Fibroblast of pulmonary artery (primary cell): ENCODE measurements at regions not wholly inside any gene's neighbourhood (a gene's known extent, or its start where the extent isn't known, plus 50 kb on each side); places are given as distances from the start of the nearest gene placed in this dataset.

Source experiments
- DNase-seq: peaks from one replicate; pipeline ENCODE4 v3.0.0-alpha.2; 2010; ENCODE audit warnings: low read depth
- H3K4me3 ChIP-seq: replicated peaks from 2 replicates; pipeline ENCODE4 v1.5.1; 2011; ENCODE audit warnings: low read depth, mild to moderate bottlenecking, control low read depth, low read length, moderate library complexity
- TF ChIP-seq, protein P1 (sequence below): IDR thresholded peaks from 2 replicates; pipeline ENCODE4 v1.5.1; 2011; ENCODE audit warnings: mild to moderate bottlenecking, control low read depth, low read length, inconsistent platforms; ENCODE audit errors: missing control alignments

DNA sequence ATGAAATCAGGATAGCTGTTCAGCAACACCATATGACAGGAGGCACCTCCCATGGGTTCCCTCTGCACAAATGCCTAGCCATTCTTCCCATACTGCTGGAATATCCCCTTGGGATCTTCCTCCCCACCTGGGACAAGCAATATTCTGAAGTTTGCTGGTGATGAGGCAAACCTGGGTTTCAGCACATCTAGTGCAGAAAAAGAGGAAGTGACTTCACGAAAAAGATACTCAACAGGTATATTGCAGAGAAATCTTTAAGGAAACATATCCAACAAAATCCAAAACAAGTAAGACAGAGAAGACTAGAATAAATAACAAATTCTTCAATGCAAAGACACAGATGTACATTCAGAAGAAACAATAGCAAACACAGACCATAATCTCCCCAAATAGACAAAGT lies 1497.0 kb downstream of the PCDH9 start:
- TF ChIP-seq, protein P1, sequence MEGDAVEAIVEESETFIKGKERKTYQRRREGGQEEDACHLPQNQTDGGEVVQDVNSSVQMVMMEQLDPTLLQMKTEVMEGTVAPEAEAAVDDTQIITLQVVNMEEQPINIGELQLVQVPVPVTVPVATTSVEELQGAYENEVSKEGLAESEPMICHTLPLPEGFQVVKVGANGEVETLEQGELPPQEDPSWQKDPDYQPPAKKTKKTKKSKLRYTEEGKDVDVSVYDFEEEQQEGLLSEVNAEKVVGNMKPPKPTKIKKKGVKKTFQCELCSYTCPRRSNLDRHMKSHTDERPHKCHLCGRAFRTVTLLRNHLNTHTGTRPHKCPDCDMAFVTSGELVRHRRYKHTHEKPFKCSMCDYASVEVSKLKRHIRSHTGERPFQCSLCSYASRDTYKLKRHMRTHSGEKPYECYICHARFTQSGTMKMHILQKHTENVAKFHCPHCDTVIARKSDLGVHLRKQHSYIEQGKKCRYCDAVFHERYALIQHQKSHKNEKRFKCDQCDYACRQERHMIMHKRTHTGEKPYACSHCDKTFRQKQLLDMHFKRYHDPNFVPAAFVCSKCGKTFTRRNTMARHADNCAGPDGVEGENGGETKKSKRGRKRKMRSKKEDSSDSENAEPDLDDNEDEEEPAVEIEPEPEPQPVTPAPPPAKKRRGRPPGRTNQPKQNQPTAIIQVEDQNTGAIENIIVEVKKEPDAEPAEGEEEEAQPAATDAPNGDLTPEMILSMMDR, result no peak
- no peak overlapping the region for H3K4me3 ChIP-seq
- no peak for DNase-seq

DNA sequence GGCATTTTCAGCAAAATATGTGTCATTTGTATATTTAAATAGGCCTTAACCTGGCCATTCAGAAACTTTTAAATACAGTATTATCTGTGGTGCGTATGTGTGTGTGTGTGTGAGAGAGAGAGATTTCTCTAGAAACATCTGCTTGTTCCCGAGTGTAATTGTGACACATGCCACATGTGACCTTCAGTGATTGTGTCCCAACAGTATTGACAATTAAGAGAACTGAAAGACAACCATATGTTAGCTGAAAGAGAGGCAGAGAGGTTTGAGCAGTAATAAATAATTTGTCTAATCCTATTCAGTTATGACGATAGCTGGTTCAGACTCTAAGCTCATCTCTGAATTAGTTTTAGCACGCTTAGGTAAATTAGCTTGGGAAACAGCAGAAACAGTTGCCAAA lies 1503.1 kb downstream of the PCDH9 start:
- TF ChIP-seq, protein P1, result no peak
- no peak overlapping the region for H3K4me3 ChIP-seq
- no peak for DNase-seq

DNA sequence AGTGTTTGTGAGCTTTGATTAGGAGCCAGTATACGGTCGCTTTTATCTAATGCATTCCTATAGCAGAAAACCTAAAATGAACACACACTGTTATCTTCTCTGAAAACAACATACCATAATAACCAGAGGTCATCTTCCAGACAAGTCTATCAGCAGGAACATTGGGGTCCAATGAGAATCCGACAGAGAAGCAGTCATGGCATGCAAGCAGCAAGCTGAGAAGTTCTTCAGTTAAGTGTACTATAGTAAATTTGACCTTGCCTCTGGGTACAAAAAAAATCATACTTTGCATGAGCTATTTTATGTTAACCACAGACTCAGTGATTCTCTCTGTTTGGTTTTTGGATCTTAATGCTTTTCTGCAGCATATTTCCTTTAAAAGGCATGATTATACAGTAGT lies 1505.1 kb downstream of the PCDH9 start:
- no peak overlapping the region for H3K4me3 ChIP-seq
- TF ChIP-seq, protein P1, result no peak
- DNase-seq, result peak; percentile 39

DNA sequence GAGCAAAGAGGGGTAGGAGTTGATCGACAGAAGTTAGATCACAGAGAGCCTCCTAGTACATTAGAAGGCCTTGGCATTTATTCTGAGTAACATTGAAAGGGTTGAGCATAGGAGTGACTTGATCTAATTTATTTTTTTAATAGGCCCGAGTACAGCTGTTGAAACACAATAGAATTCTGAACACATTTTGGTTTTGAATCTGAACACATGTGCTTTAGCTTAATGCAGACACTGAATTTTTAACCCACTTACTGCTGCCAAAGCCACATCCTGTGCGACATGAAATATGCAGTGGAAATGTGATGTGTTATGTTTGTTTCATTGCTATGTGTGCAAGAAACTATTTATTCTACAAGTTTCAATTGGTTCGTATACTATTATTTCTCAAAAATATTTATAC lies 1505.9 kb downstream of the PCDH9 start:
- TF ChIP-seq, protein P1, result no peak
- peak; percentile 82 for DNase-seq
- H3K4me3 ChIP-seq, result no peak overlapping the region

DNA sequence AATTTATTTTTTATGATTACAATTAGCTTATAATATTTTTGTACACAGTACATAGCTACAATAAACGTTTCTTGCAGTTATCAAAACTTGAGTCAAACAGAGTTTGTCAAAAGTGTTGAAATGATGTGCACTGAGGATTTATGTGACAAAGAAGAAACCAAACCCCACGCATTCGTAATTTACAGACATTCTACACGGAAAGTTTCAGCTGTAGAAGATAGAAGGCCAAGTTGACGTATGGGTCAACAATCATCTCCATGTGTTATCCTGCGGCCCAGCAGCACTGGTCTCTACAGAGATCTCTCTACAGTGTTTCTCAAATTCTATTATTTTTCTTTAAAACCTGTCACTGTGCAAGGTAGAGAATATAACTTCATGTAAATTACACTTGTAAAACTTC lies 1507.6 kb downstream of the PCDH9 start:
- no peak for DNase-seq
- H3K4me3 ChIP-seq, result no peak overlapping the region
- TF ChIP-seq, protein P1, result no peak

DNA sequence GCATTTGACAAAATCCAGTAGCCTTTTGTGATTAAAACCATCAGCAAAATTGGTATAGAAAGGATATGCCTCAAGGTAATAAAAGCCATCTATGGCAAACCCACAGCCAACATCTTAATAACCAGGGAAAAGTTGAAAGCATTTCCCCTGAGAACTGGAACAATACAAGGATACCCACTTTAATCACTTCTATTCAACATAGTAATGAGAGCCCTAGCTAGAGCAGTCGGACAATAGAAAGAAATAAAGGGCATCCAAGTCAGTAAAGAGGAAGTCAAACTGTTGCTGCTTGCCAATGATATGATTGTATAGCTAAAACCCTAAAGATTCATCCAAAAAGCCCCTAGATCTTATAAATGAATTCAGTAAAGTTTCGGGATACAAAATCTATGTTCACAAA lies 1510.3 kb downstream of the PCDH9 start:
- TF ChIP-seq, protein P1, result no peak
- H3K4me3 ChIP-seq, result no peak overlapping the region

DNA sequence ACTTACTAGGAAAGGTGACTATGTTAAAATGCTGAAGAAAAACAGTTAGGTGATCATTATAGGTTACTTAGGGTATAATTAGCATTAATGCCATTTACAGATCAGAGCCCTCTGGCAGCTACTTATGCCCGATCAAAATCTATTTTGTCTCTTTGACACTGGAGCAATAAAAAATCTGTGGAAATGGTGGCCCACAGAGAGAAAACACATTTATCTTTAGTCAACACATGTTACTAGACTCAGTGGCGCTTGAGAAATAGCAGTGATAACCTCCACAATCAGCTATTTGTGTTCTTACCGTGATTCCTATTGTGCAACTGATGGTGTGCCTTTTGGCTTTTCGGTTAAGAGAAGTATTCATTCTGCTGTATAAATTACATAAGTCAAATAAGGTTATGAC lies 1519.6 kb downstream of the PCDH9 start:
- TF ChIP-seq, protein P1, result no peak
- H3K4me3 ChIP-seq, result no peak overlapping the region
- no peak for DNase-seq

More for the DNA sequence above, 1510.3 kb downstream of the PCDH9 start:
- no peak for DNase-seq
